Smooth muscle cell (in vitro differentiated cells): ENCODE measurements at regions not wholly inside any gene's neighbourhood (a gene's known extent, or its start where the extent isn't known, plus 50 kb on each side); places are given as distances from the start of the nearest gene placed in this dataset.
"Not testable (repeated sequence)": the region's sequence is repeated elsewhere in the genome, so short reads cannot be mapped to it uniquely, and the experiment has no call there.

Experiments
- DNase-seq: peaks from one replicate; lab custom pipeline; 2025; ENCODE audit not compliant: unreplicated experiment; lab: John Stamatoyannopoulos, UW
- H2AFZ ChIP-seq: fragments of 200-600 bp; sonication (generic); 2 replicates; pipeline ENCODE4 v1.6.0; 2016; ENCODE audit warnings: antibody characterized with exemption, low read depth, mild to moderate bottlenecking
- H3F3A ChIP-seq: fragments of 200-600 bp; sonication (generic); 2 replicates; pipeline ENCODE4 v1.6.0; 2017; ENCODE audit warnings: antibody characterized with exemption, low read depth
- H3K27ac ChIP-seq: fragments of 200-600 bp; sonication (generic); 2 replicates; pipeline ENCODE4 v1.5.1; 2016; ENCODE audit warnings: low read depth, mild to moderate bottlenecking
- H3K27me3 ChIP-seq: fragments of 200-600 bp; sonication (generic); 2 replicates; pipeline ENCODE4 v1.6.1; 2016; ENCODE audit warnings: low read depth, mild to moderate bottlenecking
- H3K36me3 ChIP-seq: fragments of 200-600 bp; sonication (generic); 2 replicates; pipeline ENCODE4 v1.5.1; 2016; ENCODE audit warnings: low read depth
- H3K4me1 ChIP-seq: fragments of 200-600 bp; sonication (generic); 2 replicates; pipeline ENCODE4 v1.5.1; 2016; ENCODE audit warnings: low read depth
- H3K4me2 ChIP-seq: fragments of 200-600 bp; sonication (generic); 2 replicates; pipeline ENCODE4 v1.6.0; 2016; ENCODE audit warnings: mild to moderate bottlenecking
- H3K4me3 ChIP-seq: fragments of 200-600 bp; sonication (generic); 2 replicates; pipeline ENCODE4 v1.5.1; 2016; ENCODE audit warnings: mild to moderate bottlenecking
- H3K79me2 ChIP-seq: fragments of 200-600 bp; sonication (generic); 2 replicates; pipeline ENCODE4 v1.6.0; 2016; ENCODE audit warnings: low read depth, mild to moderate bottlenecking
- H3K9ac ChIP-seq: fragments of 200-600 bp; sonication (generic); 2 replicates; pipeline ENCODE4 v1.6.0; 2016; ENCODE audit warnings: low read depth
- H3K9me3 ChIP-seq: fragments of 200-600 bp; sonication (generic); replicated peaks from 2 replicates; pipeline ENCODE4 v1.5.1; 2016; ENCODE audit warnings: low read depth
- H4K20me1 ChIP-seq: fragments of 200-600 bp; sonication (generic); 2 replicates; pipeline ENCODE4 v1.6.0; 2016; ENCODE audit warnings: low read depth
- WGBS: methylation state at CpG from one replicate; pipeline ENCODE4 v1.1.7; 2016; ENCODE audit warnings: low lambda C conversion rate; 5-methylcytosine and 5-hydroxymethylcytosine counted together
- TF ChIP-seq, protein P1 (sequence below): fragments of 200-600 bp; sonication (generic); IDR thresholded peaks from 2 replicates; pipeline ENCODE4 v1.5.1; 2017; ENCODE audit warnings: borderline replicate concordance, mild to moderate bottlenecking, antibody characterized with exemption; ENCODE audit not compliant: insufficient read depth, poor library complexity, severe bottlenecking

DNA sequence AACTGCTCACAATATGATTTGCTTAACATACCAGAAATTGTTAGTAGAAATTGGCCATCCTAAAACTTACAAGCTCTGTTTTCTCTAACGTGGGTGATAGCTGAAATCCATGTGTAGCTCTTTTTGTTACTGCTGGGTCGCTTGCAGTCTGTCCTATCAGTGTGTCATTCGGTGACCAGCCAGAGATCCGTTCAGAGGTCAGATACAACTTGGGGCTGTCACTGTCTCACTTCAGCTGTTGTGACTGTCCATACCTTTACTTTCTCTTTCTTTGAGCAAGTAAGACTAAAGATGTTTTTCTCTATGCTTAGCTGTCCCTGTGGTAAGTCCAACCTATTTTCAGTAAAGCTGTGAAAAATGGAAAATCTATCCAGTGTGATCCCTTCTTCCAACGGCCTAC lies 282.9 kb upstream of the KCNH7 start:
- Histone ChIP-seq H3K79me2 (no peaks in the 10 kb centered on the region), H3K27me3 (no peaks in the 10 kb centered on the region), H3K4me3 (no peak overlapping the region), H3K4me2 (no peak overlapping the region), H3F3A (no peaks in the 10 kb centered on the region), H3K36me3 (no peaks in the 10 kb centered on the region), H3K27ac (no peak overlapping the region), H2AFZ (no peak overlapping the region), H3K9me3 (no peaks in the 10 kb centered on the region), H4K20me1 (no peaks in the 10 kb centered on the region), H3K4me1 (no peaks in the 10 kb centered on the region), H3K9ac (no peak overlapping the region)
- TF ChIP-seq, protein P1, sequence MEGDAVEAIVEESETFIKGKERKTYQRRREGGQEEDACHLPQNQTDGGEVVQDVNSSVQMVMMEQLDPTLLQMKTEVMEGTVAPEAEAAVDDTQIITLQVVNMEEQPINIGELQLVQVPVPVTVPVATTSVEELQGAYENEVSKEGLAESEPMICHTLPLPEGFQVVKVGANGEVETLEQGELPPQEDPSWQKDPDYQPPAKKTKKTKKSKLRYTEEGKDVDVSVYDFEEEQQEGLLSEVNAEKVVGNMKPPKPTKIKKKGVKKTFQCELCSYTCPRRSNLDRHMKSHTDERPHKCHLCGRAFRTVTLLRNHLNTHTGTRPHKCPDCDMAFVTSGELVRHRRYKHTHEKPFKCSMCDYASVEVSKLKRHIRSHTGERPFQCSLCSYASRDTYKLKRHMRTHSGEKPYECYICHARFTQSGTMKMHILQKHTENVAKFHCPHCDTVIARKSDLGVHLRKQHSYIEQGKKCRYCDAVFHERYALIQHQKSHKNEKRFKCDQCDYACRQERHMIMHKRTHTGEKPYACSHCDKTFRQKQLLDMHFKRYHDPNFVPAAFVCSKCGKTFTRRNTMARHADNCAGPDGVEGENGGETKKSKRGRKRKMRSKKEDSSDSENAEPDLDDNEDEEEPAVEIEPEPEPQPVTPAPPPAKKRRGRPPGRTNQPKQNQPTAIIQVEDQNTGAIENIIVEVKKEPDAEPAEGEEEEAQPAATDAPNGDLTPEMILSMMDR: no peak
- no peak for DNase-seq
- WGBS: 55% methylated on average over 5 of the region's 5 CpGs

DNA sequence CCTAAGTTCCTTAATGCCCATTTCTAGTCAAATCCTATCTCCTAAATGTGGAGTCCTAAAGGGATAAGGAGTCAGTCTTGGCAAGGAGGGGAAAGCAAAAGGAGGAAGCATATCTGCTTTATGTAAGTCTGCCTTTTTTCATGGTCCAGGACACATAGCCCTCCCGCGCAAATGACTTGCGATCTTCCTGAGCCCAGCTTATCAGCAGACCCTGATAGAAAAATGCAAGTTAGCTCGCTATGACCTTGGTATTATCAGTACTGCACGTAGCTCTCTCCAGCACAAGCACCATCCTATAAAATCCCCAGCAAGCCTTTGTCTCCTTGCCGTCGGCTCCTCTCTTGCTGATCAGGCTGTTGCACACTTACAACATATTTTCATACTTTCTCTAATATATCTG lies 281.4 kb upstream of the KCNH7 start:
- no peaks in the 10 kb centered on the region for H3K4me1 ChIP-seq

DNA sequence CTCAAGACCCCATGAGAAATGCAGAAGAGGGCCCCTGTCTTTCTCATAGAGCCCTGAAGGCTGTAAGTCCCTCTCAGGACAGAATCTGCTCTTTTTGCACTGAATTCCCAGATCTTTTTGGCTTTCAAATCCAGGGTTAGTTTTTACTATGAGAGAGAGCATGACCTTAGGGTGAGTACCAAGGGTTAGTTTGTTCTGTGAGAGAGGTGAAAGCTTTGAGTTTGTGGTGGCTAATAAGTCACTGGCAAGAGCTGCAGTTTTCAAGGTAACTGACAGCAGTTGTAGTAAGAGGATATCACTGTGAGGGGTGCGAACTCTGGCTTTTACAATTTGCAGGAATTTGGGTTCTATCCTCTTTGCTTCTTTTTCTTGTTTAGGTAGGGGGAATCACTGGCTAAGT lies 248.4 kb upstream of the KCNH7 start:
- Histone ChIP-seq H2AFZ (no peak overlapping the region), H3K36me3 (no peaks in the 10 kb centered on the region), H3K4me2 (no peak overlapping the region), H3K9ac (no peak overlapping the region), H3K27me3 (no peaks in the 10 kb centered on the region), H3K27ac (no peak overlapping the region), H3K9me3 (no peaks in the 10 kb centered on the region), H4K20me1 (no peaks in the 10 kb centered on the region), H3K4me3 (no peak overlapping the region), H3K79me2 (no peaks in the 10 kb centered on the region), H3K4me1 (no peaks in the 10 kb centered on the region), H3F3A (no peaks in the 10 kb centered on the region)
- WGBS: 88% methylated on average over 1 of the region's 1 CpG
- DNase-seq: no peak
- TF ChIP-seq, protein P1: no peak

More for the DNA sequence above, 281.4 kb upstream of the KCNH7 start:
- TF ChIP-seq, protein P1: no peak
- Histone ChIP-seq H3K36me3 (no peaks in the 10 kb centered on the region), H3K27ac (no peak overlapping the region), H3K9me3 (no peaks in the 10 kb centered on the region), H2AFZ (no peak overlapping the region), H3K79me2 (no peaks in the 10 kb centered on the region), H3K4me3 (peak overlapping the region; percentile 6), H3K4me2 (peak overlapping the region; percentile 53), H3F3A (no peaks in the 10 kb centered on the region), H3K27me3 (no peaks in the 10 kb centered on the region), H3K9ac (no peak overlapping the region), H4K20me1 (no peaks in the 10 kb centered on the region)
- 28% methylated on average over 7 of the region's 7 CpGs for WGBS
- no peak for DNase-seq

DNA sequence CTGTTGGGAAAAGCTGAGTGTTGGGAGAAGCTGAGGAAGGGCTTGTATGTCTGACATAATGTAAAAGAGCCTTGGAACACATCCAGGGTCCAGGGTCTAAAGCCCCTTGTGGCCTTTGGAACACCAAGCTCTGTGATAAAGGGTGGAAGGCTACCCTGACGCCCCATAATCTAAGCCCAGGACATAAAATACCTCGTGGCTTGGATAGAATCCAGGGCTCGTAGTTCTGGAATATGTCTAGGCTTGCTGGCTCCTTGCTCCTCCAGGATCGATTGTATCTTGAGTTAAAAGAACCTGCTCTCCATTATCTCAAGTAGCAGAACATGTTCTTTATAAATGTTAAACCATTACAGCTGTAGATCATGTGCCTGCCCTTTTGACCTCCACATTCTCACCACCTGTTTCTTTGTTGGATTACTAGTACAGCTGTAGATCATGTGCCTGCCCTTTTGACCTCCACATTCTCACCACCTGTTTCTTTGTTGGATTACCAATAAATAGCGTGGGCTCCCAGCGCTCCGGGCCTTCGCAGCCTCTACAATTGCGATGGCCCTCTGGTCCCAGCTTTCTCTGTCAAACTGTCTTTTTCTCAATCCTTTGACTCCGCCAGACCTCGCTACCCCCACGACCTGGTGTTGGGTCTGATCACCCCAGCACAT lies 246.9 kb upstream of the KCNH7 start:
- not testable (repeated sequence) for H3K4me3 ChIP-seq, H3F3A ChIP-seq, H4K20me1 ChIP-seq, H2AFZ ChIP-seq, H3K9ac ChIP-seq, H3K9me3 ChIP-seq, H3K27me3 ChIP-seq, H3K27ac ChIP-seq, H3K4me2 ChIP-seq, H3K79me2 ChIP-seq, H3K36me3 ChIP-seq, DNase-seq, H3K4me1 ChIP-seq
- 80% methylated on average over 12 of the region's 12 CpGs for WGBS
